ENCODE measurements at regions not wholly inside any gene's neighbourhood (a gene's known extent, or its start where the extent isn't known, plus 50 kb on each side); places are given as distances from the start of the nearest gene placed in this dataset.

DNA sequence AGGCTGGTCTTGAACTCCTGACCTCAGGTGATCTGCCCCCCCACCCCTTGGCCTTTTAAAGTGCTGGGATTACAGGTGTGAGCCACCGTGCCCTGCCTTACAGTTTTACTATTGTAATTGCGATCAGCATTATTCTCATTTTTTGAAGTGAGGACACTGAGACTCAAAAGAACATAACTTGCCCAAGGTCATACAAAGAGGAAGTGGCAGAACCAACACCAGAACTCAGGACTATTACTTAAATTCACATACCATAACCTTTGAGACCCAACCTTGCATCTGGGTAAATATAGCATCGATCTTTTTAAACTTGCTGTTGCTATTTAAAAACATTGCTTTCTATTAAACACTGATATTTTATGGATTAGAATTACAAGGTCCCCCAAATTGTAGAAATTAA lies 54.2 kb downstream of the FOXI1 start:
- peaks cover 3% of the 10 kb centered on the region for H3K4me1 ChIP-seq (ENCODE audit: insufficient read depth, low read length)
- no peak for FAIRE-seq
- Mint-ChIP-seq H3K9me3 (ENCODE audit: unreplicated experiment) (peaks cover 2% of the 10 kb centered on the region), H3K4me3 (ENCODE audit: unreplicated experiment) (no peak overlapping the region), H3K27ac (ENCODE audit: unreplicated experiment) (no peak overlapping the region), H3K4me1 (ENCODE audit: low read depth, unreplicated experiment) (peaks cover 5% of the 10 kb centered on the region), H3K27me3 (ENCODE audit: low read depth, unreplicated experiment) (peaks cover 2% of the 10 kb centered on the region), H3K36me3 (ENCODE audit: low read depth, unreplicated experiment) (no peaks in the 10 kb centered on the region)
- H3K9me3 ChIP-seq (ENCODE audit: insufficient read depth, low read depth, low read length), result no peaks in the 10 kb centered on the region
- H3K4me2 ChIP-seq (ENCODE audit: low read length), result no peak overlapping the region
- no peaks in the 10 kb centered on the region for H3K27me3 ChIP-seq (ENCODE audit: insufficient read depth, low read length)
- no peak overlapping the region for H2AFZ ChIP-seq (ENCODE audit: low read depth, low read length)
- H4K20me1 ChIP-seq (ENCODE audit: insufficient read depth, low read length), result no peaks in the 10 kb centered on the region
- DNase-seq (ENCODE audit: low read depth), result no peak
- H3K27ac ChIP-seq (ENCODE audit: low read depth, low read length), result no peak overlapping the region
- no peak overlapping the region for H3K4me3 ChIP-seq (ENCODE audit: insufficient read depth, low read depth, low read length)
- H3K36me3 ChIP-seq (ENCODE audit: insufficient read depth, low read length), result no peaks in the 10 kb centered on the region
- H3K9ac ChIP-seq (ENCODE audit: low read length), result no peak overlapping the region
- H3K79me2 ChIP-seq (ENCODE audit: insufficient read depth, low read length), result no peaks in the 10 kb centered on the region
- TF ChIP-seq, protein P1, sequence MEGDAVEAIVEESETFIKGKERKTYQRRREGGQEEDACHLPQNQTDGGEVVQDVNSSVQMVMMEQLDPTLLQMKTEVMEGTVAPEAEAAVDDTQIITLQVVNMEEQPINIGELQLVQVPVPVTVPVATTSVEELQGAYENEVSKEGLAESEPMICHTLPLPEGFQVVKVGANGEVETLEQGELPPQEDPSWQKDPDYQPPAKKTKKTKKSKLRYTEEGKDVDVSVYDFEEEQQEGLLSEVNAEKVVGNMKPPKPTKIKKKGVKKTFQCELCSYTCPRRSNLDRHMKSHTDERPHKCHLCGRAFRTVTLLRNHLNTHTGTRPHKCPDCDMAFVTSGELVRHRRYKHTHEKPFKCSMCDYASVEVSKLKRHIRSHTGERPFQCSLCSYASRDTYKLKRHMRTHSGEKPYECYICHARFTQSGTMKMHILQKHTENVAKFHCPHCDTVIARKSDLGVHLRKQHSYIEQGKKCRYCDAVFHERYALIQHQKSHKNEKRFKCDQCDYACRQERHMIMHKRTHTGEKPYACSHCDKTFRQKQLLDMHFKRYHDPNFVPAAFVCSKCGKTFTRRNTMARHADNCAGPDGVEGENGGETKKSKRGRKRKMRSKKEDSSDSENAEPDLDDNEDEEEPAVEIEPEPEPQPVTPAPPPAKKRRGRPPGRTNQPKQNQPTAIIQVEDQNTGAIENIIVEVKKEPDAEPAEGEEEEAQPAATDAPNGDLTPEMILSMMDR (IDR thresholded peaks at IDR 0.05; ENCODE audit: insufficient read depth, low read depth, low read length), result no peak
- no peak for TF ChIP-seq EZH2 (IDR thresholded peaks at IDR 0.05; ENCODE audit: insufficient read depth, low read length)

DNA sequence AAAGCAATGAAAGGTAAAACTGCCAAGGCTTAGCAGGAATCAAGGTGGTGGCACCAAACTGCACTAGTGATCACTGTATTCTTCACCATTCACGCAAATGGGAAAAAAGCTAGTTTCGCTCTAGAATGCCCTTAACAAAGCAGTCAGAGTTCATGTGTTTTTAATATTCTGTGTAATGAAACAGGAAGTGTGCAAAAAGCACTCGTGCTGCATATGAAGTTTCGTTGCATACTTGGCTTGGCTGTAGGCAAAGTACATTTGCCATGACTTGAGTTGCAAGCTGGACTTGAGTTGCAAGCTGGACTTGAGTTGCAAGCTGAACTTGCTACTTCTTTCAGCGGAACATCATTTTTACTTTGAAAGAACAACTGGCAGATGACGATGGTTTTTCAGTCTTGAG lies 55.4 kb downstream of the FOXI1 start:
- TF ChIP-seq, protein P1 (IDR thresholded peaks at IDR 0.05; ENCODE audit: insufficient read depth, low read depth, low read length), result no peak
- no peak for TF ChIP-seq EZH2 (IDR thresholded peaks at IDR 0.05; ENCODE audit: insufficient read depth, low read length)
- H3K27ac ChIP-seq (ENCODE audit: low read depth, low read length), result no peak overlapping the region
- DNase-seq (ENCODE audit: low read depth), result no peak
- H2AFZ ChIP-seq (ENCODE audit: low read depth, low read length), result no peak overlapping the region
- no peaks in the 10 kb centered on the region for H3K36me3 Mint-ChIP-seq (ENCODE audit: low read depth, unreplicated experiment)
- H3K4me2 ChIP-seq (ENCODE audit: low read length), result no peak overlapping the region
- peaks cover 5% of the 10 kb centered on the region for H3K27me3 Mint-ChIP-seq (ENCODE audit: low read depth, unreplicated experiment)
- no peak overlapping the region for H3K27ac Mint-ChIP-seq (ENCODE audit: unreplicated experiment)
- no peaks in the 10 kb centered on the region for H3K79me2 ChIP-seq (ENCODE audit: insufficient read depth, low read length)
- peaks cover 5% of the 10 kb centered on the region for H3K4me1 Mint-ChIP-seq (ENCODE audit: low read depth, unreplicated experiment)
- H3K4me3 ChIP-seq (ENCODE audit: insufficient read depth, low read depth, low read length), result no peak overlapping the region
- H3K27me3 ChIP-seq (ENCODE audit: insufficient read depth, low read length), result no peaks in the 10 kb centered on the region
- H3K9ac ChIP-seq (ENCODE audit: low read length), result no peak overlapping the region
- no peak overlapping the region for H3K4me3 Mint-ChIP-seq (ENCODE audit: unreplicated experiment)
- no peaks in the 10 kb centered on the region for H4K20me1 ChIP-seq (ENCODE audit: insufficient read depth, low read length)
- no peaks in the 10 kb centered on the region for H3K36me3 ChIP-seq (ENCODE audit: insufficient read depth, low read length)
- peaks cover 2% of the 10 kb centered on the region for H3K9me3 Mint-ChIP-seq (ENCODE audit: unreplicated experiment)
- FAIRE-seq, result no peak
- H3K9me3 ChIP-seq (ENCODE audit: insufficient read depth, low read depth, low read length), result no peaks in the 10 kb centered on the region
- peaks cover 3% of the 10 kb centered on the region for H3K4me1 ChIP-seq (ENCODE audit: insufficient read depth, low read length)

DNA sequence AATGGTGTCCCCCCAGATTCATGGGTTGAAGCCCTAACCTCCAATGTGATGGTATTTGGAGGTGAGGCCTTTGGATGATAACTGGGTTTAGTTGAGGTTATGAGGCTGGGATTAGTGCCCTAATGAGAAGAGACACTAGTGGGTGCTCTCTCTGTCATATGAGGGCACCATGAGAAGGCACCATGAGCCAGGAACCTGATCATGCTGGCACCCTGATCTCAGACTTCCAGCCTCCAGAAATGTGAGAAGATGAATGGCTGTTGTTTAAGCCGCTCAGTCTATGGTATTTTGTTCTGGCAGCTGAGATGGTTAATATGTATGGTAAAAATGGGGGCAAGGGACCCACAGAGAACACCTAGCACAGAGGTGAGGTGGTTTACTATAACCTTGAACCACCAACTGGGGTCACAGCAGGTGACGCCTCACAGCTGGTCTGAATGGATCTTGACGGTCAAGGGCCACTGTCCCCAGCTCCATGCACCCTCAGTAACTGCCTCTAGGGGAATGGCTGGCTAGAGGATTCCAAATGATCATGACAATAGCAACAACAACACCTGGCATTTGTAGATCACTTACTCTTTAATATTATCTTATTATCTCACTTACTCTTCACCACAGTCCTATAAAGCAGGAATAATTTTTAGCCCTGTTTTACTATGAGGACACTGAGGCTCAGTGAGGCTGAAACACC lies 57.1 kb downstream of the FOXI1 start:
- Mint-ChIP-seq H3K36me3 (ENCODE audit: low read depth, unreplicated experiment) (no peaks in the 10 kb centered on the region), H3K27me3 (ENCODE audit: low read depth, unreplicated experiment) (peaks cover 20% of the 10 kb centered on the region), H3K27ac (ENCODE audit: unreplicated experiment) (no peak overlapping the region), H3K4me1 (ENCODE audit: low read depth, unreplicated experiment) (peaks cover 5% of the 10 kb centered on the region), H3K9me3 (ENCODE audit: unreplicated experiment) (no peaks in the 10 kb centered on the region), H3K4me3 (ENCODE audit: unreplicated experiment) (no peak overlapping the region)
- Histone ChIP-seq H3K79me2 (ENCODE audit: insufficient read depth, low read length) (no peaks in the 10 kb centered on the region), H3K4me3 (ENCODE audit: insufficient read depth, low read depth, low read length) (no peak overlapping the region), H3K36me3 (ENCODE audit: insufficient read depth, low read length) (no peaks in the 10 kb centered on the region), H3K9me3 (ENCODE audit: insufficient read depth, low read depth, low read length) (no peaks in the 10 kb centered on the region), H3K27me3 (ENCODE audit: insufficient read depth, low read length) (no peaks in the 10 kb centered on the region), H3K4me2 (ENCODE audit: low read length) (no peak overlapping the region), H3K27ac (ENCODE audit: low read depth, low read length) (no peak overlapping the region), H3K4me1 (ENCODE audit: insufficient read depth, low read length) (peaks cover 3% of the 10 kb centered on the region), H4K20me1 (ENCODE audit: insufficient read depth, low read length) (no peaks in the 10 kb centered on the region), H2AFZ (ENCODE audit: low read depth, low read length) (no peak overlapping the region), H3K9ac (ENCODE audit: low read length) (no peak overlapping the region)
- TF ChIP-seq, protein P1 (IDR thresholded peaks at IDR 0.05; ENCODE audit: insufficient read depth, low read depth, low read length), result no peak
- DNase-seq (ENCODE audit: low read depth) (no peak), FAIRE-seq (no peak)

Measured in astrocyte (in vitro differentiated cells and primary cell).